Osteocyte (in vitro differentiated cells): ENCODE measurements at regions not wholly inside any gene's neighbourhood (a gene's known extent, or its start where the extent isn't known, plus 50 kb on each side); places are given as distances from the start of the nearest gene placed in this dataset.
A peak's percentile ranks its signal among the peaks of the same experiment; 100 is the strongest.

Experiments used
- DNase-seq: peaks from one replicate; pipeline ENCODE4 v3.0.0; 2021; ENCODE audit warnings: mixed read lengths; ENCODE audit not compliant: unreplicated experiment; ENCODE audit errors: extremely low spot score
- H3K27ac Mint-ChIP-seq: one replicate; pipeline ENCODE4 v1.8.0; 2021; ENCODE audit warnings: mild to moderate bottlenecking, mixed read lengths; ENCODE audit not compliant: unreplicated experiment
- H3K27me3 Mint-ChIP-seq: one replicate; pipeline ENCODE4 v1.8.0; 2021; ENCODE audit warnings: mixed read lengths; ENCODE audit not compliant: unreplicated experiment
- H3K36me3 Mint-ChIP-seq: one replicate; pipeline ENCODE4 v1.8.0; 2021; ENCODE audit warnings: mixed read lengths; ENCODE audit not compliant: unreplicated experiment
- H3K4me1 Mint-ChIP-seq: one replicate; pipeline ENCODE4 v1.8.0; 2021; ENCODE audit warnings: mixed read lengths; ENCODE audit not compliant: unreplicated experiment
- H3K4me3 Mint-ChIP-seq: one replicate; pipeline ENCODE4 v1.8.0; 2021; ENCODE audit warnings: mild to moderate bottlenecking, moderate library complexity, mixed read lengths; ENCODE audit not compliant: unreplicated experiment
- H3K9me3 Mint-ChIP-seq: one replicate; pipeline ENCODE4 v1.8.0; 2021; ENCODE audit warnings: mixed read lengths; ENCODE audit not compliant: unreplicated experiment
- CTCF ChIP-seq: fragments of 200-600 bp; sonication (generic); IDR thresholded peaks from 2 replicates; pipeline ENCODE4 v1.5.0; 2021; ENCODE audit warnings: antibody characterized with exemption, mild to moderate bottlenecking, moderate library complexity

- DNase-seq: peak; percentile 92
- TF ChIP-seq CTCF: peak; percentile 59
- Mint-ChIP-seq H3K27ac (peak overlapping the region; percentile 52), H3K4me1 (peaks cover 9% of the 10 kb centered on the region), H3K27me3 (peaks cover 2% of the 10 kb centered on the region), H3K4me3 (peak overlapping the region; percentile 81), H3K9me3 (no peaks in the 10 kb centered on the region), H3K36me3 (no peaks in the 10 kb centered on the region)
Measured at GRCh38 chr2:61694312-61695274, 156.4 kb upstream of the XPO1 start.

GRCh38 chr2:61693744-61694143 is 155.6 kb upstream of the XPO1 start:
- Mint-ChIP-seq H3K27me3 (peaks cover 2% of the 10 kb centered on the region), H3K36me3 (no peaks in the 10 kb centered on the region), H3K27ac (no peak overlapping the region), H3K4me3 (no peak overlapping the region), H3K4me1 (peaks cover 9% of the 10 kb centered on the region), H3K9me3 (no peaks in the 10 kb centered on the region)
- no peak for TF ChIP-seq CTCF
- no peak for DNase-seq

GRCh38 chr2:61690078-61690596 is 152.0 kb upstream of the XPO1 start:
- H3K36me3 Mint-ChIP-seq: no peaks in the 10 kb centered on the region
- no peaks in the 10 kb centered on the region for H3K9me3 Mint-ChIP-seq
- TF ChIP-seq CTCF: no peak
- no peak for DNase-seq
- no peak overlapping the region for H3K27ac Mint-ChIP-seq
- H3K4me1 Mint-ChIP-seq: peaks cover 4% of the 10 kb centered on the region
- peaks cover 7% of the 10 kb centered on the region for H3K27me3 Mint-ChIP-seq
- no peak overlapping the region for H3K4me3 Mint-ChIP-seq

- no peaks in the 10 kb centered on the region for H3K9me3 Mint-ChIP-seq
- no peak for DNase-seq
- peaks cover 10% of the 10 kb centered on the region for H3K27me3 Mint-ChIP-seq
- H3K4me3 Mint-ChIP-seq: no peak overlapping the region
- peaks cover 3% of the 10 kb centered on the region for H3K4me1 Mint-ChIP-seq
- TF ChIP-seq CTCF: no peak
- no peaks in the 10 kb centered on the region for H3K36me3 Mint-ChIP-seq
- no peak overlapping the region for H3K27ac Mint-ChIP-seq
Measured at GRCh38 chr2:61689568-61689967, 151.4 kb upstream of the XPO1 start.
